ENCODE measurements at regions not wholly inside any gene's neighbourhood (a gene's known extent, or its start where the extent isn't known, plus 50 kb on each side); places are given as distances from the start of the nearest gene placed in this dataset.
A peak's percentile ranks its signal among the peaks of the same experiment; 100 is the strongest.

GRCh38 chr6:53201270-53201669, 52.6 kb upstream of the GCM1 start:
- no peaks in the 10 kb centered on the region for H3F3A ChIP-seq (ENCODE audit: insufficient read depth, low read length)
- no peak overlapping the region for H3K9ac ChIP-seq (ENCODE audit: low read length)
- no peak overlapping the region for H3K4me3 ChIP-seq (ENCODE audit: low read depth, low read length, poor library complexity, severe bottlenecking)
- no peaks in the 10 kb centered on the region for H3K27me3 ChIP-seq (ENCODE audit: insufficient read depth, low read length)
- H2AFZ ChIP-seq (ENCODE audit: low read length), result no peak overlapping the region
- H3K9me3 ChIP-seq (ENCODE audit: low read length), result no peaks in the 10 kb centered on the region
- peaks cover 30% of the 10 kb centered on the region for H3K4me1 ChIP-seq (ENCODE audit: insufficient read depth, low read length, severe bottlenecking)
- no peak overlapping the region for H3K4me2 ChIP-seq (ENCODE audit: low read length)
- H3K79me2 ChIP-seq (ENCODE audit: insufficient read depth, low read length), result no peaks in the 10 kb centered on the region
- no peaks in the 10 kb centered on the region for H3K9me2 ChIP-seq (ENCODE audit: low read depth, low read length)
- no peaks in the 10 kb centered on the region for H3K36me3 ChIP-seq (ENCODE audit: insufficient read depth, low read length)
- peak overlapping the region; percentile 53 for H3K27ac ChIP-seq (ENCODE audit: low read depth, low read length, poor library complexity, severe bottlenecking)
- no peak for TF ChIP-seq EZH2 (IDR thresholded peaks at IDR 0.05; ENCODE audit: borderline replicate concordance, low read length)
- no peak for TF ChIP-seq CTCF (IDR thresholded peaks at IDR 0.05; ENCODE audit: low read length)
- H4K20me1 ChIP-seq (ENCODE audit: insufficient read depth, low read length), result no peaks in the 10 kb centered on the region

GRCh38 chr6:53199765-53200164, 51.1 kb upstream of the GCM1 start:
- Histone ChIP-seq H3K27ac (ENCODE audit: low read depth, low read length, poor library complexity, severe bottlenecking) (peak overlapping the region; percentile 34), H3K4me2 (ENCODE audit: low read length) (no peak overlapping the region), H4K20me1 (ENCODE audit: insufficient read depth, low read length) (no peaks in the 10 kb centered on the region), H3K9me3 (ENCODE audit: low read length) (no peaks in the 10 kb centered on the region), H3K9me2 (ENCODE audit: low read depth, low read length) (no peaks in the 10 kb centered on the region), H3K36me3 (ENCODE audit: insufficient read depth, low read length) (no peaks in the 10 kb centered on the region), H3K27me3 (ENCODE audit: insufficient read depth, low read length) (no peaks in the 10 kb centered on the region), H3F3A (ENCODE audit: insufficient read depth, low read length) (no peaks in the 10 kb centered on the region), H3K4me3 (ENCODE audit: low read depth, low read length, poor library complexity, severe bottlenecking) (no peak overlapping the region), H2AFZ (ENCODE audit: low read length) (no peak overlapping the region), H3K4me1 (ENCODE audit: insufficient read depth, low read length, severe bottlenecking) (peaks cover 34% of the 10 kb centered on the region), H3K9ac (ENCODE audit: low read length) (no peak overlapping the region), H3K79me2 (ENCODE audit: insufficient read depth, low read length) (no peaks in the 10 kb centered on the region)
- TF ChIP-seq EZH2 (IDR thresholded peaks at IDR 0.05; ENCODE audit: borderline replicate concordance, low read length) (no peak), CTCF (IDR thresholded peaks at IDR 0.05; ENCODE audit: low read length) (no peak)

- no peak for TF ChIP-seq CTCF (IDR thresholded peaks at IDR 0.05; ENCODE audit: low read length)
- no peaks in the 10 kb centered on the region for H3K36me3 ChIP-seq (ENCODE audit: insufficient read depth, low read length)
- H3K9me2 ChIP-seq (ENCODE audit: low read depth, low read length), result no peaks in the 10 kb centered on the region
- H3K27ac ChIP-seq (ENCODE audit: low read depth, low read length, poor library complexity, severe bottlenecking), result peak overlapping the region; percentile 34
- H3K4me1 ChIP-seq (ENCODE audit: insufficient read depth, low read length, severe bottlenecking), result peaks cover 35% of the 10 kb centered on the region
- H3K4me2 ChIP-seq (ENCODE audit: low read length), result no peak overlapping the region
- no peak overlapping the region for H3K9ac ChIP-seq (ENCODE audit: low read length)
- H3K79me2 ChIP-seq (ENCODE audit: insufficient read depth, low read length), result no peaks in the 10 kb centered on the region
- H4K20me1 ChIP-seq (ENCODE audit: insufficient read depth, low read length), result no peaks in the 10 kb centered on the region
- H3K9me3 ChIP-seq (ENCODE audit: low read length), result no peaks in the 10 kb centered on the region
- no peak overlapping the region for H3K4me3 ChIP-seq (ENCODE audit: low read depth, low read length, poor library complexity, severe bottlenecking)
- no peak overlapping the region for H2AFZ ChIP-seq (ENCODE audit: low read length)
- no peaks in the 10 kb centered on the region for H3F3A ChIP-seq (ENCODE audit: insufficient read depth, low read length)
- H3K27me3 ChIP-seq (ENCODE audit: insufficient read depth, low read length), result no peaks in the 10 kb centered on the region
These were observed 50.5 kb upstream of the GCM1 start for GRCh38 chr6:53199156-53199555.
